K562 (cell line): ENCODE measurements at regions not wholly inside any gene's neighbourhood (a gene's known extent, or its start where the extent isn't known, plus 50 kb on each side); places are given as distances from the start of the nearest gene placed in this dataset.

Source experiments
- ATAC-seq: fragments of 200-7000 bp; cut with Tn5 transposase; 3 replicates; pipeline ENCODE4 v1.9.1; 2020; ENCODE audit warnings: moderate library complexity
- BruUV-seq: library from RNA; stranded (reverse); fragments of 400-500 nt; replicated peaks from 2 replicates; lab custom pipeline; 2021; lab: Mats Ljungman, UMichigan
- CTCF ChIA-PET: fragments of 300-600 bp; formaldehyde crosslinking; extraction: SDS; loops from one replicate; lab custom pipeline; 2021; ENCODE audit warnings: low intra/inter-chr PET ratio; lab: Yijun Ruan, JAX
- POLR2A ChIA-PET: fragments of 300-600, 350-650 bp; sonication (Branson Sonifier 250); formaldehyde crosslinking; extraction: SDS; loops from one replicate; lab custom pipeline; 2021; ENCODE audit warnings: antibody characterized with exemption, inconsistent platforms; lab: Yijun Ruan, JAX
- DNase-seq, 4 experiments: peaks; one replicate each; pipeline versions ENCODE4 v3.0.0 to v3.0.0-alpha.2; 2011 to 2018; ENCODE audit warnings: low spot score in 3 of 4, mixed read lengths in 3 of 4; ENCODE audit errors: extremely low read depth in 1 of 4
- FAIRE-seq: peaks from 2 replicates; lab custom pipeline; 2011; peaks lifted over from hg19 to GRCh38; lab: Jason Lieb, UNC
- H2AFZ ChIP-seq: 2 replicates; pipeline ENCODE4 v1.6.0; 2011; ENCODE audit warnings: low read depth, low read length, control low read depth, inconsistent platforms
- H3K27ac ChIP-seq: fragments of 200-600 bp; 3 replicates; pipeline ENCODE4 v1.8.0; 2011; ENCODE audit warnings: low read depth, mild to moderate bottlenecking, control low read depth, inconsistent platforms, low read length, moderate library complexity, mixed read lengths; ENCODE audit errors: extremely low read depth
- H3K27me3 ChIP-seq, 2 experiments: fragments of 300-600 bp in 1 of 2; 2 replicates in 1 of 2; 3 replicates in 1 of 2; pipeline versions ENCODE4 v1.6.0 to v1.8.0; 2011; ENCODE audit warnings: inconsistent platforms in 2 of 2, low read length in 2 of 2, mild to moderate bottlenecking in 1 of 2, mixed read lengths in 1 of 2, moderate library complexity in 1 of 2; ENCODE audit not compliant: control insufficient read depth in 2 of 2, insufficient read depth in 2 of 2
- H3K36me3 ChIP-seq: fragments of 300-600 bp; 3 replicates; pipeline ENCODE4 v1.8.0; 2011; ENCODE audit warnings: mild to moderate bottlenecking, low read length, inconsistent platforms; ENCODE audit not compliant: control insufficient read depth, insufficient read depth
- H3K4me1 ChIP-seq, 2 experiments: fragments of 200-600 bp in 1 of 2; replicated peaks in 1 of 2; 2 replicates in 1 of 2; 3 replicates in 1 of 2; pipeline versions ENCODE4 v1.5.1 to v1.8.0; 2011; ENCODE audit warnings: inconsistent platforms in 2 of 2, low read length in 2 of 2, mild to moderate bottlenecking in 1 of 2, mixed read lengths in 1 of 2, moderate library complexity in 1 of 2; ENCODE audit not compliant: control insufficient read depth in 2 of 2, insufficient read depth in 2 of 2
- H3K4me2 ChIP-seq: 2 replicates; pipeline ENCODE4 v1.6.1; 2011; ENCODE audit warnings: low read length, control low read depth, inconsistent platforms, mixed read lengths; ENCODE audit not compliant: insufficient read depth
- H3K4me3 ChIP-seq: fragments of 200-600 bp; sonication (generic), shearing (Covaris generic); 2 replicates; pipeline ENCODE4 v1.5.1; 2016; ENCODE audit warnings: control low read depth, inconsistent platforms
- H3K79me2 ChIP-seq: fragments of 200-600 bp; 3 replicates; pipeline ENCODE4 v1.8.0; 2011; ENCODE audit warnings: low read length, inconsistent platforms; ENCODE audit not compliant: control insufficient read depth, insufficient read depth
- H3K9ac ChIP-seq, 2 experiments: 2 replicates each; pipeline versions ENCODE4 v1.6.0 to v1.6.1; 2011; ENCODE audit warnings: low read depth in 2 of 2, low read length in 2 of 2, control low read depth in 1 of 2, inconsistent platforms in 1 of 2, mild to moderate bottlenecking in 1 of 2, mixed read lengths in 1 of 2; ENCODE audit not compliant: insufficient read depth in 1 of 2
- H3K9me1 ChIP-seq: one replicate; pipeline ENCODE4 v1.6.0; 2011; ENCODE audit warnings: inconsistent platforms, mild to moderate bottlenecking, low read length, moderate library complexity; ENCODE audit not compliant: control insufficient read depth, insufficient read depth
- H3K9me3 ChIP-seq: replicated peaks from 2 replicates; pipeline ENCODE4 v1.5.1; 2011; ENCODE audit warnings: low read depth, low read length, inconsistent platforms; ENCODE audit not compliant: control insufficient read depth, insufficient read depth
- H4K20me1 ChIP-seq: replicated peaks from 2 replicates; pipeline ENCODE4 v1.6.1; 2011; ENCODE audit warnings: low read length, inconsistent platforms, mixed read lengths; ENCODE audit not compliant: control insufficient read depth, insufficient read depth
- ADNP ChIP-seq: fragments of 200-800 bp; sonication (Bioruptor generic); IDR thresholded peaks from 2 replicates; pipeline ENCODE4 v1.6.1; 2016; ENCODE audit warnings: missing genetic modification characterization, missing compliant biosample characterization
- CHD1 ChIP-seq: fragments of 200-600 bp; sonication (generic); IDR thresholded peaks from one replicate; pipeline ENCODE4 v1.6.1; 2012; ENCODE audit warnings: mild to moderate bottlenecking, moderate library complexity, low read length, inconsistent platforms
- ETV6 ChIP-seq, 3 experiments: fragments of 150-350 bp in 1 of 3; sonication (generic) in 1 of 3; formaldehyde crosslinking in 1 of 3; IDR thresholded peaks; 2 replicates each; pipeline versions ENCODE4 v1.6.1 to v1.8.0; 2014 to 2022; ENCODE audit warnings: borderline replicate concordance in 2 of 3, low read depth in 2 of 3, antibody characterized with exemption in 1 of 3, low read length in 1 of 3, mild to moderate bottlenecking in 1 of 3, missing genetic modification reagents in 1 of 3
- GTF2E2 ChIP-seq: fragments of 200-800 bp; sonication (Bioruptor generic); IDR thresholded peaks from 2 replicates; pipeline ENCODE4 v1.6.1; 2016; ENCODE audit warnings: missing genetic modification characterization, missing compliant biosample characterization
- HNRNPLL ChIP-seq: fragments of 200-400 bp; formaldehyde crosslinking; IDR thresholded peaks from 2 replicates; pipeline ENCODE4 v1.6.1; 2017; ENCODE audit warnings: low read length, low read depth, mild to moderate bottlenecking; ENCODE audit not compliant: poor library complexity, severe bottlenecking
- IRF2 ChIP-seq: sonication (generic); formaldehyde crosslinking; IDR thresholded peaks from 2 replicates; pipeline ENCODE4 v1.8.1; 2022; ENCODE audit warnings: mild to moderate bottlenecking, missing genetic modification reagents
- NUFIP1 ChIP-seq: fragments of 450-650 bp; IDR thresholded peaks from 2 replicates; pipeline ENCODE4 v1.6.1; 2018; ENCODE audit not compliant: partially characterized antibody
- POLR2AphosphoS5 ChIP-seq: IDR thresholded peaks from 2 replicates; pipeline ENCODE4 v1.6.1; 2011; ENCODE audit warnings: mild to moderate bottlenecking, low read depth, low read length, moderate library complexity; ENCODE audit not compliant: control insufficient read depth, insufficient read depth
- ZSCAN32 ChIP-seq: fragments of 450-650 bp; formaldehyde crosslinking; IDR thresholded peaks from 2 replicates; pipeline ENCODE4 v1.4.0; 2020; ENCODE audit warnings: mild to moderate bottlenecking, moderate library complexity
- in situ Hi-C: fragments of 300-500 bp; cut with MboI; formaldehyde crosslinking; loops from 4 replicates; pipeline ENCODE4 v1.15.0; 2018; ENCODE audit warnings: inconsistent platforms, mixed read lengths
- intact Hi-C: fragments of 100-400 bp; cut with micrococcal nuclease; formaldehyde crosslinking; loops from 2 replicates; pipeline ENCODE4 v1.14.2; 2022
- TF ChIP-seq, protein P1 (sequence below): IDR thresholded peaks from 3 replicates; pipeline ENCODE4 v1.6.1; 2011; ENCODE audit warnings: borderline replicate concordance, mild to moderate bottlenecking, moderate library complexity; ENCODE audit not compliant: insufficient read length; ENCODE audit errors: extremely low read depth
- TF ChIP-seq, protein P2 (sequence below): sonication (generic); formaldehyde crosslinking; IDR thresholded peaks from 2 replicates; pipeline ENCODE4 v1.8.0; 2022; ENCODE audit warnings: missing genetic modification reagents, mild to moderate bottlenecking, borderline replicate concordance
- TF ChIP-seq, protein P3 (sequence below): fragments of 450-650 bp; formaldehyde crosslinking; conservative IDR thresholded peaks from 2 replicates; pipeline ENCODE4 v1.4.0; 2022; ENCODE audit warnings: mild to moderate bottlenecking, missing genetic modification characterization
- TF ChIP-seq, protein P4 (sequence below): sonication (generic); formaldehyde crosslinking; IDR thresholded peaks from 2 replicates; pipeline ENCODE4 v1.9.0; 2022; ENCODE audit warnings: mild to moderate bottlenecking, missing genetic modification reagents

DNA sequence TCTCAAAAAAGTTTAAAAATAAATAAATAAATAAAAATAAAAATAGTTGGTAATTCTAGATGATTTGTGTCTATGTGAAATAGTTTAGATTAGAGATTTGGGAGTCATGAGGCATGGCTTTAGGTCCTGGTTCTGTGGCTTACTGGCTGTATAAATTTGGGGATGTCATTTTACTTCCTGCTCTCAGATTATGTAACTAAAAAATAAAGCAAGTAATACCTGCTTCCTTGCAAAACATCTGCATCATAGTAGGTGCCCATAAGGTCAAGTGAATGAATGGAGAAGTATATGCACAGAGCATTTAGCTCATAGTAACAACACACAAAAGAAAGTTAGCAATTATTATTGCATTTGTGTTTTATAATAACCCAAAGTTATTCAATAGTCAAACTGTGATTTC, 287.7 kb upstream of the TLE4 start:
- no peaks in the 10 kb centered on the region for H3K27me3 ChIP-seq
- H3K9me3 ChIP-seq: no peaks in the 10 kb centered on the region
- POLR2A ChIA-PET: no interaction called here
- H3K36me3 ChIP-seq: no peaks in the 10 kb centered on the region
- ATAC-seq: no peak
- H3K9me1 ChIP-seq: no peaks in the 10 kb centered on the region
- no peaks in the 10 kb centered on the region for H4K20me1 ChIP-seq
- no peak overlapping the region for H3K27ac ChIP-seq
- H3K4me2 ChIP-seq: no peak overlapping the region
- FAIRE-seq: no peak
- H3K4me1 ChIP-seq: no peaks in the 10 kb centered on the region
- no peak overlapping the region for H3K9ac ChIP-seq
- H3K4me3 ChIP-seq: no peak overlapping the region
- CTCF ChIA-PET: no interaction called here
- TF ChIP-seq POLR2AphosphoS5: no peak
- TF ChIP-seq ETV6 (IDR thresholded peaks at IDR 0.05; ENCODE audit: borderline replicate concordance in 1 of 2, low read depth in 2 of 2, low read length in 1 of 2): no peak
- no peak for TF ChIP-seq ETV6 (CRISPR knock-in tag; IDR thresholded peaks at IDR 0.05; ENCODE audit: borderline replicate concordance)
- TF ChIP-seq IRF2 (CRISPR knock-in tag): no peak
- TF ChIP-seq ZSCAN32 (CRISPR knock-in tag): no peak
- TF ChIP-seq, protein P1, sequence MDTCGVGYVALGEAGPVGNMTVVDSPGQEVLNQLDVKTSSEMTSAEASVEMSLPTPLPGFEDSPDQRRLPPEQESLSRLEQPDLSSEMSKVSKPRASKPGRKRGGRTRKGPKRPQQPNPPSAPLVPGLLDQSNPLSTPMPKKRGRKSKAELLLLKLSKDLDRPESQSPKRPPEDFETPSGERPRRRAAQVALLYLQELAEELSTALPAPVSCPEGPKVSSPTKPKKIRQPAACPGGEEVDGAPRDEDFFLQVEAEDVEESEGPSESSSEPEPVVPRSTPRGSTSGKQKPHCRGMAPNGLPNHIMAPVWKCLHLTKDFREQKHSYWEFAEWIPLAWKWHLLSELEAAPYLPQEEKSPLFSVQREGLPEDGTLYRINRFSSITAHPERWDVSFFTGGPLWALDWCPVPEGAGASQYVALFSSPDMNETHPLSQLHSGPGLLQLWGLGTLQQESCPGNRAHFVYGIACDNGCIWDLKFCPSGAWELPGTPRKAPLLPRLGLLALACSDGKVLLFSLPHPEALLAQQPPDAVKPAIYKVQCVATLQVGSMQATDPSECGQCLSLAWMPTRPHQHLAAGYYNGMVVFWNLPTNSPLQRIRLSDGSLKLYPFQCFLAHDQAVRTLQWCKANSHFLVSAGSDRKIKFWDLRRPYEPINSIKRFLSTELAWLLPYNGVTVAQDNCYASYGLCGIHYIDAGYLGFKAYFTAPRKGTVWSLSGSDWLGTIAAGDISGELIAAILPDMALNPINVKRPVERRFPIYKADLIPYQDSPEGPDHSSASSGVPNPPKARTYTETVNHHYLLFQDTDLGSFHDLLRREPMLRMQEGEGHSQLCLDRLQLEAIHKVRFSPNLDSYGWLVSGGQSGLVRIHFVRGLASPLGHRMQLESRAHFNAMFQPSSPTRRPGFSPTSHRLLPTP: no peak
- no peak for TF ChIP-seq HNRNPLL
- TF ChIP-seq, protein P2, sequence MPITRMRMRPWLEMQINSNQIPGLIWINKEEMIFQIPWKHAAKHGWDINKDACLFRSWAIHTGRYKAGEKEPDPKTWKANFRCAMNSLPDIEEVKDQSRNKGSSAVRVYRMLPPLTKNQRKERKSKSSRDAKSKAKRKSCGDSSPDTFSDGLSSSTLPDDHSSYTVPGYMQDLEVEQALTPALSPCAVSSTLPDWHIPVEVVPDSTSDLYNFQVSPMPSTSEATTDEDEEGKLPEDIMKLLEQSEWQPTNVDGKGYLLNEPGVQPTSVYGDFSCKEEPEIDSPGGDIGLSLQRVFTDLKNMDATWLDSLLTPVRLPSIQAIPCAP (CRISPR knock-in tag): no peak
- no peak for TF ChIP-seq CHD1
- TF ChIP-seq GTF2E2 (tag): no peak
- TF ChIP-seq, protein P3, sequence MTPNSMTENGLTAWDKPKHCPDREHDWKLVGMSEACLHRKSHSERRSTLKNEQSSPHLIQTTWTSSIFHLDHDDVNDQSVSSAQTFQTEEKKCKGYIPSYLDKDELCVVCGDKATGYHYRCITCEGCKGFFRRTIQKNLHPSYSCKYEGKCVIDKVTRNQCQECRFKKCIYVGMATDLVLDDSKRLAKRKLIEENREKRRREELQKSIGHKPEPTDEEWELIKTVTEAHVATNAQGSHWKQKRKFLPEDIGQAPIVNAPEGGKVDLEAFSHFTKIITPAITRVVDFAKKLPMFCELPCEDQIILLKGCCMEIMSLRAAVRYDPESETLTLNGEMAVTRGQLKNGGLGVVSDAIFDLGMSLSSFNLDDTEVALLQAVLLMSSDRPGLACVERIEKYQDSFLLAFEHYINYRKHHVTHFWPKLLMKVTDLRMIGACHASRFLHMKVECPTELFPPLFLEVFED (CRISPR knock-in tag): no peak
- TF ChIP-seq NUFIP1: no peak
- no peak for TF ChIP-seq ADNP
- TF ChIP-seq, protein P4, sequence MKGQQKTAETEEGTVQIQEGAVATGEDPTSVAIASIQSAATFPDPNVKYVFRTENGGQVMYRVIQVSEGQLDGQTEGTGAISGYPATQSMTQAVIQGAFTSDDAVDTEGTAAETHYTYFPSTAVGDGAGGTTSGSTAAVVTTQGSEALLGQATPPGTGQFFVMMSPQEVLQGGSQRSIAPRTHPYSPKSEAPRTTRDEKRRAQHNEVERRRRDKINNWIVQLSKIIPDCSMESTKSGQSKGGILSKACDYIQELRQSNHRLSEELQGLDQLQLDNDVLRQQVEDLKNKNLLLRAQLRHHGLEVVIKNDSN (CRISPR knock-in tag): no peak
- TF ChIP-seq, all 486 proteins: peak for 0
- no peak for DNase-seq
- intact Hi-C loops: no loop called here
- no TSS peak for BruUV-seq
- no peak overlapping the region for H2AFZ ChIP-seq
- H3K79me2 ChIP-seq: no peaks in the 10 kb centered on the region
- in situ Hi-C loops: no loop called here
